ENCODE measurements at regions not wholly inside any gene's neighbourhood (a gene's known extent, or its start where the extent isn't known, plus 50 kb on each side); places are given as distances from the start of the nearest gene placed in this dataset.

DNA sequence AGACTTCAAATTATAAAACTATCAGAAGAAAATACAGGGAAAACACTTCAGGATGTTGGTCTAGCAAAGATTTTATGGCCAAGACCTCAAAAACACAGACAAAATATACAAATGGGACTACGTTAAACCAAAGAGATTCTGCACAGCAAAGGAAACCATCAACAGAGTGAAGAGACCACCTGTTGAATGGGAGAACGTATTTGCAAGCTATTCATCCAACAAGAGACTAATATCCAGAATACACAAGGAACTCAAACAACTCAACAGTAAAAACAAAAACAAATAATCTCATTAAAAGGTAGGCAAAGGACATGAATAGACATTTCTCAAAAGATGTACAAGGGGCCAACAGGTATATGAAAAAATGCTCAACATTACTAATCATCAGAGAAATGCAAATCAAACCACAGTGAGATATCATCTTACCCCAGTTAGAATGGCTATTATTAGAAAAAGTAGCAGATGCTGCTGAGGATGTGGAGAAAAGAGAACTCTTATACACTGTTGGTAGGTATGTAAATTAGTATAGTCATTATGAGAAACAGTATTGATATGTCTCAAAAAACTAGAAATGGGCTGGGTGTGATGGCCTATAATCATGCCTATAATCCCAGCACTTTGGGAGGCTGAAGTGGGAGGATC lies 112.6 kb downstream of the LRIG2 start:
- Histone ChIP-seq H3K4me1 (no peaks in the 10 kb centered on the region), H3K36me3 (no peaks in the 10 kb centered on the region), H3K9me3 (no peaks in the 10 kb centered on the region), H3K27me3 (no peaks in the 10 kb centered on the region), H3K27ac (no peak overlapping the region), H3K4me3 (no peak overlapping the region)
- TF ChIP-seq, protein P1, sequence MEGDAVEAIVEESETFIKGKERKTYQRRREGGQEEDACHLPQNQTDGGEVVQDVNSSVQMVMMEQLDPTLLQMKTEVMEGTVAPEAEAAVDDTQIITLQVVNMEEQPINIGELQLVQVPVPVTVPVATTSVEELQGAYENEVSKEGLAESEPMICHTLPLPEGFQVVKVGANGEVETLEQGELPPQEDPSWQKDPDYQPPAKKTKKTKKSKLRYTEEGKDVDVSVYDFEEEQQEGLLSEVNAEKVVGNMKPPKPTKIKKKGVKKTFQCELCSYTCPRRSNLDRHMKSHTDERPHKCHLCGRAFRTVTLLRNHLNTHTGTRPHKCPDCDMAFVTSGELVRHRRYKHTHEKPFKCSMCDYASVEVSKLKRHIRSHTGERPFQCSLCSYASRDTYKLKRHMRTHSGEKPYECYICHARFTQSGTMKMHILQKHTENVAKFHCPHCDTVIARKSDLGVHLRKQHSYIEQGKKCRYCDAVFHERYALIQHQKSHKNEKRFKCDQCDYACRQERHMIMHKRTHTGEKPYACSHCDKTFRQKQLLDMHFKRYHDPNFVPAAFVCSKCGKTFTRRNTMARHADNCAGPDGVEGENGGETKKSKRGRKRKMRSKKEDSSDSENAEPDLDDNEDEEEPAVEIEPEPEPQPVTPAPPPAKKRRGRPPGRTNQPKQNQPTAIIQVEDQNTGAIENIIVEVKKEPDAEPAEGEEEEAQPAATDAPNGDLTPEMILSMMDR (IDR thresholded peaks at IDR 0.05), result no peak
- intact Hi-C loops (cut with DNase I), result no loop called here
- ATAC-seq (no peak), DNase-seq (no peak)

DNA sequence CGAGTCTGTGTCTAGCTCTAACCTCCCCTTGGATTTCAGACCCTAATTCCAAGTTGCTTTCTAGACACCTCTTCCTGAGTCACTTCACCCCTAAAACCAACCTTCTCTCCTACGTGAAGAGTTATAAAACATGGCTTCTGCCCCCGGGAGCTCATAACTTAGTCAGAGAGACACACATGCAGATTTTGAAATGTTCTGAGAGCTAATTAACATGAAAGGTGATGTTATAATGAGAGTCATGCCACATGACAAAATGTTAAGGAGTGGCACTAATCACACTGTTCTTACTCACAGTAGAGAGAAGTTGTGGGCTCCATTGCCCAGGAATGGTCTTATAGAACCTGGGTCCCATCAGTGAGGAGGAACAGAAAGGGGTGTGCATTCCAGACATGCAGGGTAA lies 117.1 kb downstream of the LRIG2 start:
- H3K27me3 ChIP-seq, result no peaks in the 10 kb centered on the region
- no peak overlapping the region for H3K4me3 ChIP-seq
- intact Hi-C loops (cut with DNase I), result no loop called here
- H3K4me1 ChIP-seq, result no peaks in the 10 kb centered on the region
- TF ChIP-seq, protein P1 (IDR thresholded peaks at IDR 0.05), result no peak
- ATAC-seq (no peak), DNase-seq (no peak)
- H3K9me3 ChIP-seq, result no peaks in the 10 kb centered on the region
- H3K36me3 ChIP-seq, result no peaks in the 10 kb centered on the region
- no peak overlapping the region for H3K27ac ChIP-seq

DNA sequence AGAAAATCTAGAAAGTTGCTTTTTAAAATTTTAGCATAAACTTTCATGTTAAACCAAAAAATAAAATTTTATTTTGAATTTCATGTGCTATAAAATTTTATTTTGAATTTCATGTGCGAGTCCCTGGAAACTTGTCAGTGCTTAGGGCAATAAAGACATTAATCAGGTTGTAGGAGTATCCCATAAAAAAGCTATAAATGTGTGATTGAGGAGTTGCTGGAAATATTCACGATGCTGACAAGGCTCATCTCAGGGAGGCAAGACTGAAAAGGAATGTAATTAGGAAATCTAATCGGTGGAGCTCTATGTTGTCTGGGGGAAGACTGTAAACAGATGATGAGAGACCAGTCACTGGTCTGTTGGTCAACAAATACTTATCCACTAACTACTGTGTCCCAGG lies 117.9 kb downstream of the LRIG2 start:
- H3K9me3 ChIP-seq, result no peaks in the 10 kb centered on the region
- DNase-seq, result no peak
- no peak for ATAC-seq
- H3K27me3 ChIP-seq, result no peaks in the 10 kb centered on the region
- intact Hi-C loops (cut with DNase I), result no loop called here
- H3K4me1 ChIP-seq, result no peaks in the 10 kb centered on the region
- no peak overlapping the region for H3K27ac ChIP-seq
- TF ChIP-seq, protein P1 (IDR thresholded peaks at IDR 0.05), result no peak
- H3K4me3 ChIP-seq, result no peak overlapping the region
- no peaks in the 10 kb centered on the region for H3K36me3 ChIP-seq

DNA sequence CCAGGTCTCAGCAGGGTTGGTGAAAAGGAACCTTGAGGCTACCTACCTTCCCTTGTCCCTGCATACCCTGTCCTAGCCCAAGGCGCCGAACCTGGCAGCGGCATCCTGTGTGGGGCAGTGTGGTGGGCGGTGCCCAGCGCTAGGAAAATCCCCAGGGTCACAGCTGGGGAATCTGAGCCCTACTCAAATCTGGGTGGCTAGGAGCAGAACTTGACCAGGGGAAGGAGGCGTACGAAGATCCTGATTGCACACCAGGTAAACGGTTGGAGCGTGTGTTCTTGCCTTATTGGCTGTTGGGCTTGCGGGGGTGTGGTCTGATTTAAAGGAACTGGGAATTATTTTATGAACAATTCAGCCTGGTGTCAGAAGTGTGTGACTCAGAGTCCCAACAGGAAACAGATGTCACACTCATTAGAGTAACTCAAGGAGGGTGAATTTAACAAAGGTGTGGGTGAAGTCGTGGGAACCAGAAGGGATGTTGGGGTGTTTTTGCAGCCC lies 118.6 kb downstream of the LRIG2 start:
- DNase-seq (no peak), ATAC-seq (peak; percentile 11)
- Histone ChIP-seq H3K36me3 (no peaks in the 10 kb centered on the region), H3K9me3 (no peaks in the 10 kb centered on the region), H3K4me3 (no peak overlapping the region), H3K4me1 (no peaks in the 10 kb centered on the region), H3K27me3 (no peaks in the 10 kb centered on the region), H3K27ac (no peak overlapping the region)
- TF ChIP-seq, protein P1 (IDR thresholded peaks at IDR 0.05), result no peak
- intact Hi-C loops (cut with DNase I), result no loop called here

DNA sequence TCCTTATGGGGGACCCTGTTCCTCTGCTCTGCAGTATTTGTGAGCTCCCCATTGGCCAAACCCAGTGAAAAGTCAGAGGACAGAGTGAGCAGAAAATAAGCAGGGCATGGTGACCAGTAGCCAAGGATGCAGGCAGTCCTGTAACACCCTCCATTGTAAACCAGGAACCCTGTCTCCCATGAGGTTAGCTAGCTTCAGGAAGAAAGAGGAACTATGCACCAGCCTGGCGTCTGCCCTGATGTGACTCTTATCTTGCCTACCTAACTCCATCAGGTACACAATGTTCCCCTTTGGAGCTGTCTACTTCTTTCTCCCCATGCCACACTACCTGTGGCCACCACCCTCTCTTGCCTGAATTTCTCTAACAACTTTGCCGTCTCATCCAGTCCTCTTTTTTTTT lies 119.2 kb downstream of the LRIG2 start:
- H3K9me3 ChIP-seq, result no peaks in the 10 kb centered on the region
- no peak overlapping the region for H3K27ac ChIP-seq
- DNase-seq, result no peak
- no peaks in the 10 kb centered on the region for H3K36me3 ChIP-seq
- H3K27me3 ChIP-seq, result no peaks in the 10 kb centered on the region
- no peaks in the 10 kb centered on the region for H3K4me1 ChIP-seq
- TF ChIP-seq, protein P1 (IDR thresholded peaks at IDR 0.05), result no peak
- intact Hi-C loops (cut with DNase I), result no loop called here
- H3K4me3 ChIP-seq, result no peak overlapping the region
- ATAC-seq, result peak; percentile 45

DNA sequence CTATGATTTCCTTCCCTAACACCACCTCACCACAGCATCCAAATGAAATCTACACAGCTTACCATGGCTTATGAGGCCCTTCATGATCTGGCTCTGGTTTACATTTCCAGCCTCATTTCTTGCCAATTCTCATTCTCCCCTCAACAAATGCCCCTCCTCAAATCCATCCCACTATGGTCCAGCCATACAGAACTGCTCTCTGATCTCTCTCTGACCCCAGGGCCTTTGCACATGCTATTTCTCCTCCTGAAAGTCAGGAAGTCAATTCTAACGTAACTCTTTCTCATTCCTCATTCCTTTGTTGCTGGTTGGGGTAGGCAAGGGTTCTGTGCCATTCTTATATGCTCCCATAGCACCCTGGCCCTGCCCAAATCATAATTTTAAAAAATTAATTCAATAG lies 120.0 kb downstream of the LRIG2 start:
- ATAC-seq (no peak), DNase-seq (no peak)
- Histone ChIP-seq H3K27ac (no peak overlapping the region), H3K4me1 (no peaks in the 10 kb centered on the region), H3K9me3 (no peaks in the 10 kb centered on the region), H3K4me3 (no peak overlapping the region), H3K36me3 (no peaks in the 10 kb centered on the region), H3K27me3 (no peaks in the 10 kb centered on the region)
- intact Hi-C loops (cut with DNase I), result no loop called here
- TF ChIP-seq, protein P1 (IDR thresholded peaks at IDR 0.05), result no peak

All from upper lobe of right lung (tissue), 1 donor.